ENCODE measurements at regions not wholly inside any gene's neighbourhood (a gene's known extent, or its start where the extent isn't known, plus 50 kb on each side); places are given as distances from the start of the nearest gene placed in this dataset.

DNA sequence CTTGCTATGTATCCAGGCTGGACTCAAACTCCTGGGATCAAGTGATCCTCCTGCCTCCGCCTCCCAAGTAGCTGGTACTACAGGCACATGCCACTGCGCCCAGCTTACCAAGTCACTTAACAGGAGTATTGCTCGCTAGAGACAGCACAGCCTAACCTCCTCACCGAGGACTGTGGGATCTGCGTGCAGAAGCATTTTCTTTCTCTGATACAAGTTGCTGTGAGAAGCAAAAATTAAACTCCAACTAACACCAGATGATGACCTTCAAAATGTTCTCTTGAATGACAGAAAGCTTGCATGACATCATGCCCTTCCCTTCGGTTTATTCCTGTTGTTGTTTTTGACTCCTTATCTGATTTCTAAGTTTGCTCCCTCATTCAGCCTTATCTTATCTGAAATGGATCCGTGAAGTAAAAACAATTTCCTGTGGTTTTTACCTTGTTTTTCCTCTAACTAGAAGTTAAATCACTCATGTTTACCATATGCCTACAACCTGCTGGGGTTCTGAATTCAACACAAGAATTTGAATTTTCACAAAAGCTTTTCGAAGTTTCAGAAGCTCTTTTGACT lies 94.4 kb upstream of the KIF5B start:
- peaks cover 0 to 19% (median 13%) of the 10 kb centered on the region in 9 donors for H3K4me1 ChIP-seq
- peak overlapping the region in 3 of 10 donors; percentile 65 to 79 (median 68) for H3K27ac ChIP-seq
- H3K4me3 ChIP-seq = no peak overlapping the region
- TF ChIP-seq, protein P1, sequence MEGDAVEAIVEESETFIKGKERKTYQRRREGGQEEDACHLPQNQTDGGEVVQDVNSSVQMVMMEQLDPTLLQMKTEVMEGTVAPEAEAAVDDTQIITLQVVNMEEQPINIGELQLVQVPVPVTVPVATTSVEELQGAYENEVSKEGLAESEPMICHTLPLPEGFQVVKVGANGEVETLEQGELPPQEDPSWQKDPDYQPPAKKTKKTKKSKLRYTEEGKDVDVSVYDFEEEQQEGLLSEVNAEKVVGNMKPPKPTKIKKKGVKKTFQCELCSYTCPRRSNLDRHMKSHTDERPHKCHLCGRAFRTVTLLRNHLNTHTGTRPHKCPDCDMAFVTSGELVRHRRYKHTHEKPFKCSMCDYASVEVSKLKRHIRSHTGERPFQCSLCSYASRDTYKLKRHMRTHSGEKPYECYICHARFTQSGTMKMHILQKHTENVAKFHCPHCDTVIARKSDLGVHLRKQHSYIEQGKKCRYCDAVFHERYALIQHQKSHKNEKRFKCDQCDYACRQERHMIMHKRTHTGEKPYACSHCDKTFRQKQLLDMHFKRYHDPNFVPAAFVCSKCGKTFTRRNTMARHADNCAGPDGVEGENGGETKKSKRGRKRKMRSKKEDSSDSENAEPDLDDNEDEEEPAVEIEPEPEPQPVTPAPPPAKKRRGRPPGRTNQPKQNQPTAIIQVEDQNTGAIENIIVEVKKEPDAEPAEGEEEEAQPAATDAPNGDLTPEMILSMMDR (IDR thresholded peaks at IDR 0.05) = no peak
- peaks cover 0 to 28% (median 16%) of the 10 kb centered on the region in 11 donors for H3K9me3 ChIP-seq
- intact Hi-C loops (cut with DNase I) = no loop called here
- DNase-seq (no peak), ATAC-seq (peak in 1 of 8 donors; percentile 13)
- no peaks in the 10 kb centered on the region for H3K27me3 ChIP-seq
- 56 to 67% methylated on average over 8 of the region's 8 CpGs for WGBS, 2 donors
- no peaks in the 10 kb centered on the region for H3K36me3 ChIP-seq

DNA sequence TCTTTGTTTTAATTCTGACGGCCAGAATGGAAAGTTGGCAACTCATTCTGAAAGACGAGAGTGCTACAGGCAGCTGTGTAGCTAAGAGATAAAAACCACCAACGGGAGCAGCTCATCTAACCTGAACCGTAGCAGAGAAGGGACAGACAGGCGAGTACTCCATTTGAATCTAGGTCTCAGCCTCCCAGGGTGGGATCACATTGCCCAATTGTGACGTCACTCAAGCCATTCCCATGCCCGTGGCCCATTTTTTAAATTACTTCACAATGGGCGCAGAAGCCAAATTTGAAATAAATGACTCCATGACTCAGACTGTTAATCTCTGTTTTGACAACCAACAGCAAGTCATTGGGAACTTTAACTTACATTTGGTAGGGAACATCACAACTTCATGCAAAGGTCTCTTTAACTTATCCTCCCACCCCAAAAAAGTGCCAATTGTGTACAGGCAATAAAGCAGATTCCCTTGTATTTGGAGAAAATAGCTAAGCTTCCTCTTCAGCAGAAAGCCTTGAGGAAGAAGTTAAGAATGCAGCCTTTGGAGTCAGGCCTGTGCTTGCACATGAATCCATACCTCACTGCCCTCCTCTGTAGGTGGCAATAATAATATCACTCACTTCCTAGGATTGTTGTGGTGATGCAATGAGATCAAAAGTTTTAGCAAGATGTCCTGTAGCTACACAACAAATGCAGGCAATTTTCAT lies 93.2 kb upstream of the KIF5B start:
- intact Hi-C loops (cut with DNase I) = loop anchor here in 3 of 10 donors (5.0 kb wide), 1 partner anchor 92 kb away; the partner anchor contains the start of gene KIF5B (in 3 of the 3)
- Histone ChIP-seq H3K9me3 (peaks cover 0 to 17% (median 15%) of the 10 kb centered on the region in 11 donors), H3K4me3 (peak overlapping the region in 2 of 10 donors; percentile 0 to 22), H3K27me3 (no peaks in the 10 kb centered on the region), H3K4me1 (peaks cover 0 to 19% (median 13%) of the 10 kb centered on the region in 9 donors), H3K36me3 (no peaks in the 10 kb centered on the region), H3K27ac (peak overlapping the region in 9 of 10 donors; percentile 28 to 79 (median 65))
- TF ChIP-seq, protein P1 (IDR thresholded peaks at IDR 0.05) = no peak
- ATAC-seq (peak; percentile 85 to 98 (median 94)), DNase-seq (peak in 1 of 2 donors; percentile 76)
- WGBS, 2 donors = 30 to 35% methylated on average over 8 of the region's 8 CpGs

DNA sequence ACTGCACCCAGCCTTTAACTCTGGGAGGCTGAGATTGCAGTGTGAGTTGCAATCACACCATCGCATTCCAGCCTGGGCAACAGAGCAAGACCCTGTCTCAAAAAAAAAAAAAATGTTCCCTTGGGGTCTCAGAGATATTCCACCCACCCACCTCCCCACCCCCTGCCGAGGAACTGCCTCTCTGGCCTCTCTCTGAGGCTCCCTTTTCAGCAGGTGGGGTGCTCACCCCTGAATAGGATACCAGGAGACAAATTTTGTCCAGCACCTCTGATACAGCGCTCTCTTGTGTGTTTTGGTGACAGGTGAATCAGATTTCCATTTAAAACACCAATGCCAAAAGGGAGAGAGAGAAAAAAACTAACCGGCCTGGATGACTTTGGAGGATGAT lies 92.6 kb upstream of the KIF5B start:
- intact Hi-C loops (cut with DNase I) = loop anchor here in 3 of 10 donors (5.0 kb wide), 1 partner anchor 92 kb away; the partner anchor contains the start of gene KIF5B (in 3 of the 3)
- H3K4me3 ChIP-seq = peak overlapping the region in 2 of 10 donors; percentile 0 to 22

DNA sequence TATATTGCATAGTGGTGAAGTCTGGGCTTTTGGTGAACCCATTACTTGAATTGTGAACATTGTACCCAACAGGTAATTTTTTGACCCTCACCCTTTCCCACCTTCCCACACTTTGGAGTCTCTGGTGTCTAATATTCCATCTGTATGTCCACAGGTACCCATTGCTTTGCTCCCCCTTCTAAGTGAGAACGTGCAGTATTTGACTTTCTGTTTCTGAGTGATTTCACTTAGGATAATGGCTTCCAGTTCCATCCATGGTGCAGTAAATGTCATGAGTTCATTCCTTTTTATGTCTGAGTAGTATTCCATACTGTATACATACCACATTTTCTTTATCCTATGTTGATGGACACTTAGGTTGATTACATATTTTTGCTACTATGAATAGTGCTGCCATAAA lies 91.5 kb upstream of the KIF5B start:
- Histone ChIP-seq H3K9me3 (peaks cover 0 to 2% (median 0%) of the 10 kb centered on the region in 11 donors), H3K27ac (no peak overlapping the region), H3K27me3 (no peaks in the 10 kb centered on the region), H3K4me1 (peaks cover 0 to 19% (median 13%) of the 10 kb centered on the region in 9 donors), H3K36me3 (no peaks in the 10 kb centered on the region), H3K4me3 (no peak overlapping the region)
- ATAC-seq (no peak), DNase-seq (no peak)
- WGBS, 2 donors = 95 to 97% methylated on average over 1 of the region's 1 CpG
- TF ChIP-seq, protein P1 (IDR thresholded peaks at IDR 0.05) = no peak
- intact Hi-C loops (cut with DNase I) = loop anchor here in 3 of 10 donors (5.0 kb wide), 1 partner anchor 90 kb away; the partner anchor contains the start of gene KIF5B (in 3 of the 3)

More for the DNA sequence above, 92.6 kb upstream of the KIF5B start:
- Histone ChIP-seq H3K9me3 (peaks cover 0 to 13% (median 11%) of the 10 kb centered on the region in 11 donors), H3K27me3 (no peaks in the 10 kb centered on the region), H3K36me3 (no peaks in the 10 kb centered on the region), H3K4me1 (peaks cover 0 to 19% (median 13%) of the 10 kb centered on the region in 9 donors), H3K27ac (peak overlapping the region in 9 of 10 donors; percentile 28 to 79 (median 65))
- TF ChIP-seq, protein P1 (IDR thresholded peaks at IDR 0.05) = no peak
- WGBS, 2 donors = 64 to 66% methylated on average over 4 of the region's 4 CpGs
- ATAC-seq = peak in 4 of 8 donors; percentile 13 to 61 (median 22)
- DNase-seq = no peak

All from heart right ventricle (tissue), 16 donors.